Subcutaneous abdominal adipose tissue (tissue), 5 donors: ENCODE measurements at regions not wholly inside any gene's neighbourhood (a gene's known extent, or its start where the extent isn't known, plus 50 kb on each side); places are given as distances from the start of the nearest gene placed in this dataset.

Experiments
- H3K27ac ChIP-seq: one replicate; pipeline ENCODE4 v1.7.0; 2013; ENCODE audit warnings: low read depth, mild to moderate bottlenecking, inconsistent platforms, low read length, moderate library complexity
- H3K27me3 ChIP-seq, 5 donors: one replicate each; pipeline ENCODE4 v1.7.0; 2013; ENCODE audit warnings: low read length in 5 of 5, inconsistent platforms in 1 of 5; ENCODE audit not compliant: control insufficient read depth in 5 of 5, insufficient read depth in 4 of 5
- H3K36me3 ChIP-seq, 5 donors: one replicate each; pipeline ENCODE4 v1.7.0; 2013; ENCODE audit warnings: low read length in 5 of 5; ENCODE audit not compliant: control insufficient read depth in 5 of 5, insufficient read depth in 5 of 5
- H3K4me1 ChIP-seq, 5 donors: one replicate each; pipeline ENCODE4 v1.7.0; 2013; ENCODE audit warnings: low read length in 5 of 5, mild to moderate bottlenecking in 3 of 5, moderate library complexity in 1 of 5; ENCODE audit not compliant: control insufficient read depth in 5 of 5, insufficient read depth in 5 of 5
- H3K4me3 ChIP-seq, 5 donors: one replicate each; pipeline ENCODE4 v1.7.0; 2013; ENCODE audit warnings: low read length in 5 of 5, low read depth in 1 of 5
- H3K9ac ChIP-seq, 5 donors: one replicate each; pipeline ENCODE4 v1.7.0; 2013; ENCODE audit warnings: low read length in 5 of 5, mild to moderate bottlenecking in 4 of 5, moderate library complexity in 3 of 5
- H3K9me3 ChIP-seq, 5 donors: one replicate each; pipeline ENCODE4 v1.7.0; 2013; ENCODE audit warnings: low read length in 5 of 5; ENCODE audit not compliant: control insufficient read depth in 5 of 5
- donor health status: healthy.
- donor health status: healthy.
- donor health status: healthy.
- donor health status: healthy.
- donor health status: healthy.

DNA sequence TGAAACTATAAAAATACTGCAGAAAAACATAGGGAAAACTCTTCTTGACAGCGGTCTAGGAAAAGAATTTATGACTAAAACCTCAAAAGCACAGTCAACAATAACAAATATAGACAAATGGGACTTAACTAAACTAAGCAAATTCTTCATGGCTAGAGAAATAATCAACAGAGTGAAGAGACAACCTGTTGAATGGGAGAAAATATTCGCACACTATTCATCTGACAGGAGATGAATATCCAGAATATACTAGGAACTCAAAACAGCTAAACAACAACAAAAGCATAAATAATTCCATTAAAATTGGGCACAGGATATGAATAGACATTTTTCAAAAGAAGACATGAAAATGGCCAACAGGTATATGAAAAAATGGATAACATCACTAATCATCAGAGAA, 303.6 kb upstream of the PRR20A start:
- no peak overlapping the region for H3K27ac ChIP-seq
- H3K27me3 ChIP-seq: no peaks in the 10 kb centered on the region
- no peaks in the 10 kb centered on the region for H3K4me1 ChIP-seq
- H3K9me3 ChIP-seq: peaks cover 0 to 13% (median 2%) of the 10 kb centered on the region in 5 donors
- H3K4me3 ChIP-seq: no peak overlapping the region
- no peaks in the 10 kb centered on the region for H3K36me3 ChIP-seq
- no peak overlapping the region for H3K9ac ChIP-seq

DNA sequence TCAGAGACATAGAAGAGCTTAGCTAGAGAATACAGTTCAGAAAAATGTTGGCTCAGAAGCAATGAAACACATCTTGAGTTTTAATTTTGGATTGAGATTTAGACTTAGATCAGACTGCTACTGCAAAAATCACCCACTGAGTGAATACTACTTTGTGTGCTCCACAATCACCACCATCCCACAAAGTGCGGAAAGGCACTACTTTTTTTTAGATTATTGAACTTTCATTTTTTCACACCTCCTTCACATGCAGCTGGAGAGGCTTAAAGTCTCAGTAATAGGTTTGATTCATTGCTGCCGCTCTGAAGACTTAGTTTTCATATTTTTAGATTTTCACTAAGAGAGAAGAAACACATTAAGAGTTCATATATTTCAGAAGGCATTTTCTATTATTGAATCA, 289.9 kb upstream of the PRR20A start:
- no peak overlapping the region for H3K4me3 ChIP-seq
- no peak overlapping the region for H3K27ac ChIP-seq

DNA sequence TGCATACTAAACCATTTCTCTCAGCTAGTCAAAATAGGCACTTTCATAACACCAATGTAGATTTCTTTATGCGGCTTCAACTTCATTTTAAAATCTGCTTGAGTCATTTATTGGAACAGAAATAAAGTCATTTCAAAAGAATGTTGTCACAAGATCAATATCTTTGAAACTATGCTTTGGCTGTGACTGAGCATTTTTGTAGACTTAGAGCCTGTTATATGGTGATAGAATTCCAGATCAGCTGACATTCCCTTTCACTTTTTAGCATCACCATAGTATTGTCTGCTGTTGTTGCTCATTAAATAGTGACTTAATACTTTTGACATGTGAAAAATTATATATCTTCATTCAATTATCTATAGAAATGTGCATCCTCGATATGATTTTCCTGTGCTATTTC, 279.2 kb upstream of the PRR20A start:
- H3K27ac ChIP-seq: peak overlapping the region; percentile 35

More for the DNA sequence above, 289.9 kb upstream of the PRR20A start:
- H3K9me3 ChIP-seq: no peaks in the 10 kb centered on the region
- no peaks in the 10 kb centered on the region for H3K27me3 ChIP-seq
- H3K36me3 ChIP-seq: no peaks in the 10 kb centered on the region
- H3K9ac ChIP-seq: no peak overlapping the region
- no peaks in the 10 kb centered on the region for H3K4me1 ChIP-seq

DNA sequence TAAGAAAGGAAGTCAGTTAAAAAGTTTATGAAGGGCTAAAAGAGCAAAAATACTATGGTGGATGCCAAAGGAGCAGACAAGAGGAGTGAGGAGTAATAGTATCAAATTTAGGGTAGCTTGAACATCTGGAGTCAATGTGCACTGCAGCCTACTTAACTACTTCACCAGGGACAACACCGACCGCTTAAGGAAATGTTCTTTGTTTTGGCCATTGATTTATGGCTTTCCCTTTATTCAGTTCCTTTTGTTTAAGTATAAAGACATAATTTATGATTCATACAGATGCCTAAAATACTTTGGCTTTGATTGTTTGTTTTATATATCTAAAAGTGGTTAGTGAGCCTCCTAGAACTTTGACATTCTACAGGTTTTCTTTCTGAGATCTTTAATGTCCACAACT, 276.3 kb upstream of the PRR20A start:
- Histone ChIP-seq H3K27me3 (no peaks in the 10 kb centered on the region), H3K4me1 (peaks cover 0 to 16% (median 5%) of the 10 kb centered on the region in 5 donors), H3K36me3 (no peaks in the 10 kb centered on the region), H3K9ac (no peak overlapping the region), H3K9me3 (no peaks in the 10 kb centered on the region), H3K27ac (no peak overlapping the region), H3K4me3 (no peak overlapping the region)

More for the DNA sequence above, 279.2 kb upstream of the PRR20A start:
- Histone ChIP-seq H3K4me3 (no peak overlapping the region), H3K9me3 (peaks cover 0 to 5% (median 0%) of the 10 kb centered on the region in 5 donors), H3K36me3 (no peaks in the 10 kb centered on the region), H3K4me1 (peaks cover 0 to 16% (median 5%) of the 10 kb centered on the region in 5 donors), H3K27me3 (no peaks in the 10 kb centered on the region), H3K9ac (no peak overlapping the region)

DNA sequence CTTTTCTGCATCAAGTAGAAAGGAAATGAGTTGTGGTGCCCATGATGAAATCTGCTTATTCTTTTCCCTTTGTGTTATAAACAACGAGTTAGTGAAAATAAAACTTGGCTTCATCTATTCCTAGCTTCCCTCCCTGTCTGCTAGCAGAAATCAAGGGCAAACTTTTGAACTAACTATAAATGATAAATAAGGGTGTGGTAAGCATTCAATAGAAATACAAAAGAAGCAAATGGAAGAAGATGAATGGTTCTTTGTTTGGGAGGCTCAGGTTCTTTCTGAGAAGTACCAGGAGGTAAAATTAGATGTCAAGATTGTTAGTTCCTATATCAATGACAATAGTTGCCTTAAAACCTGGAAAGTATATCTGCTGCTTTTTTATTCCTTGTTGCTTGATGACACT, 275.3 kb upstream of the PRR20A start:
- no peak overlapping the region for H3K27ac ChIP-seq
- no peaks in the 10 kb centered on the region for H3K9me3 ChIP-seq

DNA sequence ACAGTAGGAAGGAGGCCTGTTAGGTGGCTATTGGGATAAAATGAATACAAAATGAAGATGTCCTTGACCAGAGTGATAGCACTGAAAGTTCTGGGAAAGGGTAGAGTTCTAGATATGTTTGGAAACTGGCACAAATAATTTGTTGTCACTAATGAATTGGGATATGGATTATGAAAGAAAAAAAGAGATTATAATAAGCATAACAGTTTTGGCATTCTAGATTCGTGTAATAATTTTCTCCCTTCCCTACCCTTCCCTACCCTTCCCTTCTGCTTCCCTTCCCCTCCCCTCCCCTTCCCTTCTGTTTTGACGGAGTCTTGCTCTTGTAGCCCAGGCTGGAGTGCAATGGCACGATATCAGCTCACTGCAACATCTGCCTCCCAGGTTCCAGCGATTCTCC, 271.0 kb upstream of the PRR20A start:
- Histone ChIP-seq H3K36me3 (no peaks in the 10 kb centered on the region), H3K27me3 (no peaks in the 10 kb centered on the region), H3K4me1 (no peaks in the 10 kb centered on the region), H3K4me3 (no peak overlapping the region), H3K9ac (no peak overlapping the region), H3K9me3 (no peaks in the 10 kb centered on the region), H3K27ac (no peak overlapping the region)

More for the DNA sequence above, 275.3 kb upstream of the PRR20A start:
- no peak overlapping the region for H3K9ac ChIP-seq
- H3K27me3 ChIP-seq: no peaks in the 10 kb centered on the region
- H3K36me3 ChIP-seq: no peaks in the 10 kb centered on the region
- no peak overlapping the region for H3K4me3 ChIP-seq
- peaks cover 0 to 12% (median 2%) of the 10 kb centered on the region in 5 donors for H3K4me1 ChIP-seq

DNA sequence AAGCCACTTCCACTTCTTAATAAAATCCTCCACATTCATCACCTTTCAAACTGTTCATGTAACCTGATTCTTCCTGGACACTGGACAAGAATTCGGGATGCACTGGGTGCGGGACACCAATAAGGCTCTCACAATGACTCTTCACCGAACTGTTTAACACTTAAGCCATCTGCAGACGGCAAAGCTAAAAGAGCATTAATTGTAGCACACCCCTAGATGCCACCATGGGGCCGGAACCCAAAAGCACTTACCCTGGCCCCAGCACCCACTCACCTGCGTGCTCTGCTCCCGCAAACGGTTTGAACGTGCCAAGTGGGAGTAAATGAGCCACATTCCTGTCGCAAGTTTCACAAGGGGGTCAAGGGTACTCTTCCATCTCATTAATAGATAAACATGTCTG, 254.3 kb upstream of the PRR20A start:
- Histone ChIP-seq H3K27me3 (no peaks in the 10 kb centered on the region), H3K4me3 (no peak overlapping the region), H3K27ac (no peak overlapping the region), H3K9me3 (peaks cover 0 to 3% (median 0%) of the 10 kb centered on the region in 5 donors), H3K4me1 (no peaks in the 10 kb centered on the region), H3K36me3 (no peaks in the 10 kb centered on the region), H3K9ac (no peak overlapping the region)

DNA sequence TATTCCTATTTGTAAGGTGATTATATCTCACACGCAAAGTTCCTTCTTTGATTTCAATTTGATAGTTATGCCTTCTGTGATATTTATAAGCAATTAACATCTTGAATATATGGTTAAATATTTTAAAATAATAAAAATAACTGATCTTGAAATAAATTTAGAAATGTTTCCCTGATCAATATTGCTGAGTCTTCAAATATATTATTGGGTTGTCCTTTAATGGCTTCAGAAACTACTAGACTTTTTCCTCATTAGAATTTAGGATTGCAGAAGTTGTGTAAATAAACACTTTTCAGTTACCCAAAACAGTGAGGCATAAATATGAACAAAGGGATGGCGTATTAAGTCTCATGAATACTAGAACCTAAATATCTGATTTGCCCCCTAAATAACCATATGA, 252.3 kb upstream of the PRR20A start:
- no peak overlapping the region for H3K4me3 ChIP-seq
- H3K4me1 ChIP-seq: no peaks in the 10 kb centered on the region
- H3K36me3 ChIP-seq: no peaks in the 10 kb centered on the region
- H3K9ac ChIP-seq: no peak overlapping the region
- H3K9me3 ChIP-seq: no peaks in the 10 kb centered on the region
- H3K27ac ChIP-seq: no peak overlapping the region
- H3K27me3 ChIP-seq: no peaks in the 10 kb centered on the region

DNA sequence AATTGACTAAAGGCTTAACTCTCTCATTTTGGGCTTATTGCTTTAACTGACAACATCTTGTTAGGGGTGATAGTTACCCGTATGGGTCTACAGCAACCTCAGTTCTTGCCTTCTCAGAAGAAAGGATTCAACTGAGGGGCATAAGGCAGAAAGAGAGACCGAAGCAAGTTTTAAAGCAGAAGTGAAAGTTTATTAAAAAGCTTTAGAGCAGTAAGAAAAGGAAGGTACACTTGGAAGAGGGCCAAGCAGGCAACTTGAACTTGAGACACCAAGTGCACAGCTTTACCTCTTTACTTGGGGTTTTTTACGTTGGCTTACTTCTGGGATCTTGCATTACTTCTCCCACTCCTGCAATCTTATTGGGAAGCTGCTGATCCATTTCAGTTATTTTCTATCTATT, 246.9 kb upstream of the PRR20A start:
- Histone ChIP-seq H3K27me3 (no peaks in the 10 kb centered on the region), H3K4me1 (no peaks in the 10 kb centered on the region), H3K9ac (no peak overlapping the region), H3K27ac (no peak overlapping the region), H3K4me3 (no peak overlapping the region), H3K9me3 (no peaks in the 10 kb centered on the region), H3K36me3 (no peaks in the 10 kb centered on the region)

DNA sequence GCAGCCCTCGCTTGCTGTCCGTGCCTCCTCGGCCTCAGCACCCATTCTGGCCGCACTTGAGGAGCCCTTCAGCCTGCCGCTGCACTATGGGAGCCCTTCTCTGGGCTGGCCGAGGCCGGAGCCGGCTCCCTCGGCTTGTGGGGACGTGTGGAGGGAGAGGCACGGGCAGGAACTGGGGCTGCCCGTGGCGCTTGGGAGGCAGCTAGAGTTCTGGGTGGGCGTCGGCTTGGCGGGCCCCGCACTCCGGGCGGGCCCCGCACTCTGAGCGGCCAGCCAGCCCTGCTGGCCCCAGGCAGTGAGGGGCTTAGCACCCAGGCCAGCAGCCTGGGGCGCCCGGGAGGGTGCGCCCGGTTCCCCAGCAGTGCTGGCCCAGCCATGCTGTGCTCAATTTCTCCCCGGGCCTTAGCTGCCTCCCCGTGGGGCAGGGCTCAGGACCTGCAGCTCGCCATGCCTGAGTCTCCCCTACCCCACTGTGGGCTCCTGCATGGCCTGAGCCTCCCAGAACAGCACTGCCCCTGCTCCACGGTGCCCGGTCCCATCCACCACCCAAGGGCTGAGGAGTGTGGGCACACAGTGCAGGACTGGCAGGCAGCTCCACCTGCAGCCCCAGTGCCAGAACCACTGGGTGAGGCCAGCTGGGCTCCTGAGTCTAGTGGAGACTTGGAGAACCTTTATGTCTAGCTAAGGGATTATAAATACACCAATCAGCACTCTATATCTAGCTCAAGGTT, 240.0 kb upstream of the PRR20A start:
- Histone ChIP-seq H3K4me1 (no peaks in the 10 kb centered on the region), H3K27ac (no peak overlapping the region), H3K27me3 (no peaks in the 10 kb centered on the region), H3K4me3 (no peak overlapping the region), H3K36me3 (no peaks in the 10 kb centered on the region), H3K9me3 (peaks cover 0 to 4% (median 0%) of the 10 kb centered on the region in 5 donors), H3K9ac (no peak overlapping the region)
